Effector CD4-positive, alpha-beta T cell (primary cell): ENCODE measurements at regions not wholly inside any gene's neighbourhood (a gene's known extent, or its start where the extent isn't known, plus 50 kb on each side); places are given as distances from the start of the nearest gene placed in this dataset.

Source experiments
- DNase-seq: peaks from one replicate; pipeline ENCODE4 v3.0.0-alpha.2; 2020

GRCh38 chr13:106748785-106749184 lies 180.8 kb upstream of the ARGLU1 start:
- no peak for DNase-seq

GRCh38 chr13:106744516-106744915 lies 176.6 kb upstream of the ARGLU1 start:
- DNase-seq: no peak

GRCh38 chr13:106738186-106738678 lies 170.3 kb upstream of the ARGLU1 start:
- DNase-seq: no peak

GRCh38 chr13:106736941-106737340 lies 169.0 kb upstream of the ARGLU1 start:
- no peak for DNase-seq

- DNase-seq: no peak
These were observed 166.3 kb upstream of the ARGLU1 start for GRCh38 chr13:106734198-106734597.

- DNase-seq: no peak
These were observed 155.1 kb upstream of the ARGLU1 start for GRCh38 chr13:106723036-106723435.

GRCh38 chr13:106722620-106723019 lies 154.7 kb upstream of the ARGLU1 start:
- DNase-seq: no peak

- DNase-seq: no peak
These were observed 153.7 kb upstream of the ARGLU1 start for GRCh38 chr13:106721599-106721998.

GRCh38 chr13:106714271-106714982 lies 146.5 kb upstream of the ARGLU1 start:
- no peak for DNase-seq

- no peak for DNase-seq
These were observed 144.4 kb upstream of the ARGLU1 start for GRCh38 chr13:106712381-106712780.

GRCh38 chr13:106710266-106710665 lies 142.3 kb upstream of the ARGLU1 start:
- no peak for DNase-seq

- no peak for DNase-seq
These were observed 141.6 kb upstream of the ARGLU1 start for GRCh38 chr13:106709522-106709921.

- DNase-seq: no peak
These were observed 134.6 kb upstream of the ARGLU1 start for GRCh38 chr13:106702505-106702904.

GRCh38 chr13:106701771-106702341 lies 133.9 kb upstream of the ARGLU1 start:
- no peak for DNase-seq

GRCh38 chr13:106700439-106700838 lies 132.5 kb upstream of the ARGLU1 start:
- DNase-seq: no peak

GRCh38 chr13:106700007-106700406 lies 132.1 kb upstream of the ARGLU1 start:
- DNase-seq: no peak

- no peak for DNase-seq
These were observed 131.4 kb upstream of the ARGLU1 start for GRCh38 chr13:106699311-106699710.

- DNase-seq: no peak
These were observed 128.8 kb upstream of the ARGLU1 start for GRCh38 chr13:106696719-106697118.

- DNase-seq: no peak
These were observed 128.2 kb upstream of the ARGLU1 start for GRCh38 chr13:106696140-106696539.

GRCh38 chr13:106695139-106695538 lies 127.2 kb upstream of the ARGLU1 start:
- no peak for DNase-seq

GRCh38 chr13:106691861-106692260 lies 123.9 kb upstream of the ARGLU1 start:
- no peak for DNase-seq

- DNase-seq: no peak
These were observed 123.4 kb upstream of the ARGLU1 start for GRCh38 chr13:106691341-106691740.

- DNase-seq: no peak
These were observed 122.8 kb upstream of the ARGLU1 start for GRCh38 chr13:106690779-106691178.

- DNase-seq: no peak
These were observed 122.0 kb upstream of the ARGLU1 start for GRCh38 chr13:106689906-106690305.

- DNase-seq: no peak
These were observed 121.0 kb upstream of the ARGLU1 start for GRCh38 chr13:106688940-106689339.
